ENCODE measurements at regions not wholly inside any gene's neighbourhood (a gene's known extent, or its start where the extent isn't known, plus 50 kb on each side); places are given as distances from the start of the nearest gene placed in this dataset.

DNA sequence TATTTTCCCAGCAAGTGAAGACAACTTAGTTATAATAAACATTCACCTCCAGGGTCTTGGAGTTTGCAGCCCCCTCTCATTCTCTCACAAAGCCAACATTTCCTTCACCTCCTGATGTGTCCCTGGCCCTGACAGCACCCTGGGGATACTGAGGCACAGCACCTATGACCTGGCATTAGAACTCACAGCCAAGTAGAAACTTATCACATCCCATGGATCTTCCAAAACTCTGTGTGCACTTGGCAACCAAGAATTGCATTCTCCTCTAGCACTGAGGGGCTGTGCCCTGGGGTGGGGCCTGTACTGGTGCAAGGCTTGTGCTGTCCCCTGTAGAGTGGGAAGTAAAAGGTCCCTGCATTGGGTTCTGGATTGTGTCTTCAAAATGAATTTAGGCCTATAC is 116.7 kb upstream of the IGLL5 start:
- peaks cover 95% of the 10 kb centered on the region for H3K27me3 Mint-ChIP-seq (ENCODE audit: low read depth)
- H3K4me3 Mint-ChIP-seq, result no peak overlapping the region
- H3K4me1 Mint-ChIP-seq, result no peaks in the 10 kb centered on the region
- TF ChIP-seq CTCF (conservative IDR thresholded peaks at IDR 0.05), result no peak
- no peak overlapping the region for H3K27ac Mint-ChIP-seq (ENCODE audit: unreplicated experiment)
- no peaks in the 10 kb centered on the region for H3K36me3 Mint-ChIP-seq (ENCODE audit: low read depth)
- DNase-seq (ENCODE audit: low read depth, low spot score), result no peak
- no peaks in the 10 kb centered on the region for H3K9me3 Mint-ChIP-seq

- Mint-ChIP-seq H3K9me3 (no peaks in the 10 kb centered on the region), H3K4me1 (no peaks in the 10 kb centered on the region)
These were observed 115.8 kb upstream of the IGLL5 start for GRCh38 chr22:22771696-22772377.

GRCh38 chr22:22772396-22772795 is 115.2 kb upstream of the IGLL5 start:
- Mint-ChIP-seq H3K4me1 (no peaks in the 10 kb centered on the region), H3K4me3 (no peak overlapping the region), H3K9me3 (no peaks in the 10 kb centered on the region), H3K27ac (ENCODE audit: unreplicated experiment) (no peak overlapping the region), H3K27me3 (ENCODE audit: low read depth) (peaks cover 94% of the 10 kb centered on the region), H3K36me3 (ENCODE audit: low read depth) (no peaks in the 10 kb centered on the region)
- DNase-seq (ENCODE audit: low read depth, low spot score), result no peak
- TF ChIP-seq CTCF (conservative IDR thresholded peaks at IDR 0.05), result no peak

More at GRCh38 chr22:22771696-22772377, 115.8 kb upstream of the IGLL5 start:
- Mint-ChIP-seq H3K4me3 (no peak overlapping the region), H3K27ac (ENCODE audit: unreplicated experiment) (no peak overlapping the region), H3K36me3 (ENCODE audit: low read depth) (no peaks in the 10 kb centered on the region), H3K27me3 (ENCODE audit: low read depth) (peaks cover 94% of the 10 kb centered on the region)
- TF ChIP-seq CTCF (conservative IDR thresholded peaks at IDR 0.05), result no peak
- no peak for DNase-seq (ENCODE audit: low read depth, low spot score)

GRCh38 chr22:22772883-22773282 is 114.7 kb upstream of the IGLL5 start:
- no peaks in the 10 kb centered on the region for H3K4me1 Mint-ChIP-seq
- H3K4me3 Mint-ChIP-seq, result no peak overlapping the region
- H3K36me3 Mint-ChIP-seq (ENCODE audit: low read depth), result no peaks in the 10 kb centered on the region
- no peak for DNase-seq (ENCODE audit: low read depth, low spot score)
- H3K27ac Mint-ChIP-seq (ENCODE audit: unreplicated experiment), result no peak overlapping the region
- H3K27me3 Mint-ChIP-seq (ENCODE audit: low read depth), result peaks cover 94% of the 10 kb centered on the region
- no peak for TF ChIP-seq CTCF (conservative IDR thresholded peaks at IDR 0.05)
- H3K9me3 Mint-ChIP-seq, result no peaks in the 10 kb centered on the region

DNA sequence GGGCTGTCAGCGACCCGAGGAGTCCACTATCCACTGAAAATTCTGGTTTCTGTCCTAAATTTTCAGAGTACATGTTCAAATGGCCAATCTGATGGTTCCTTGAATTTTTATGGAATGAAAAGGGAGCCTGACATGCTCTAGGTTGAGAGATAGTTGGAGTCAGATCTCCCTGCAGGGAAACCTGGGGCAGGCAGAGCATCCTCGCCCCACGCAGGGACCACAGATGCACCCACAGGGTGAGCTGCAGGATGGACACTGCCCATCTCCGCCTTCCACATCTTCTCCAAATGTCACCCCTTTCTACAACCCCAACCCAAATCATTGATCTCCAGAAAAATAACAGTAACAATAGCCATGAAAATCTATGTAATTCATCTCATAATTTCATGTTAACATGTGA is 114.2 kb upstream of the IGLL5 start:
- no peak for DNase-seq (ENCODE audit: low read depth, low spot score)
- H3K36me3 Mint-ChIP-seq (ENCODE audit: low read depth), result no peaks in the 10 kb centered on the region
- no peak overlapping the region for H3K27ac Mint-ChIP-seq (ENCODE audit: unreplicated experiment)
- no peaks in the 10 kb centered on the region for H3K4me1 Mint-ChIP-seq
- no peak overlapping the region for H3K4me3 Mint-ChIP-seq
- H3K27me3 Mint-ChIP-seq (ENCODE audit: low read depth), result peaks cover 92% of the 10 kb centered on the region
- no peaks in the 10 kb centered on the region for H3K9me3 Mint-ChIP-seq
- TF ChIP-seq CTCF (conservative IDR thresholded peaks at IDR 0.05), result no peak

Measured in neural crest cell (in vitro differentiated cells).